ENCODE measurements at regions not wholly inside any gene's neighbourhood (a gene's known extent, or its start where the extent isn't known, plus 50 kb on each side); places are given as distances from the start of the nearest gene placed in this dataset.
"Not testable (repeated sequence)": the region's sequence is repeated elsewhere in the genome, so short reads cannot be mapped to it uniquely, and the experiment has no call there.

- DNase-seq = not testable (repeated sequence)
Measured at GRCh38 chr15:81716468-81716867, 329.4 kb downstream of the MEX3B start.

GRCh38 chr15:81710328-81710727 lies 335.5 kb downstream of the MEX3B start:
- DNase-seq = no peak

- DNase-seq = not testable (repeated sequence)
Measured at GRCh38 chr15:81706816-81707346, 332.9 kb upstream of the TMC3 start.

GRCh38 chr15:81705727-81706126 lies 331.7 kb upstream of the TMC3 start:
- DNase-seq = not testable (repeated sequence)

- no peak for DNase-seq
Measured at GRCh38 chr15:81686021-81686420, 312.0 kb upstream of the TMC3 start.

- no peak for DNase-seq
Measured at GRCh38 chr15:81685237-81685636, 311.2 kb upstream of the TMC3 start.

GRCh38 chr15:81680829-81681228 lies 306.8 kb upstream of the TMC3 start:
- DNase-seq = no peak

- no peak for DNase-seq
Measured at GRCh38 chr15:81666839-81667238, 292.8 kb upstream of the TMC3 start.

- DNase-seq = no peak
Measured at GRCh38 chr15:81660976-81661375, 287.0 kb upstream of the TMC3 start.

GRCh38 chr15:81653259-81653658 lies 279.2 kb upstream of the TMC3 start:
- DNase-seq = no peak

- DNase-seq = no peak
Measured at GRCh38 chr15:81645470-81645869, 271.5 kb upstream of the TMC3 start.

- DNase-seq = no peak
Measured at GRCh38 chr15:81643771-81644170, 269.8 kb upstream of the TMC3 start.

GRCh38 chr15:81642451-81642990 lies 268.5 kb upstream of the TMC3 start:
- DNase-seq = no peak

GRCh38 chr15:81636064-81636463 lies 262.1 kb upstream of the TMC3 start:
- not testable (repeated sequence) for DNase-seq

- no peak for DNase-seq
Measured at GRCh38 chr15:81633889-81634288, 259.9 kb upstream of the TMC3 start.

- no peak for DNase-seq
Measured at GRCh38 chr15:81625896-81626295, 251.9 kb upstream of the TMC3 start.

GRCh38 chr15:81619002-81619401 lies 245.0 kb upstream of the TMC3 start:
- no peak for DNase-seq

GRCh38 chr15:81612631-81613030 lies 238.6 kb upstream of the TMC3 start:
- DNase-seq = no peak

- no peak for DNase-seq
Measured at GRCh38 chr15:81611679-81612078, 237.7 kb upstream of the TMC3 start.

GRCh38 chr15:81608309-81608829 lies 234.4 kb upstream of the TMC3 start:
- no peak for DNase-seq

- no peak for DNase-seq
Measured at GRCh38 chr15:81604713-81605112, 230.7 kb upstream of the TMC3 start.

GRCh38 chr15:81596159-81596865 lies 222.3 kb upstream of the TMC3 start:
- no peak for DNase-seq

- no peak for DNase-seq
Measured at GRCh38 chr15:81595752-81596151, 221.7 kb upstream of the TMC3 start.

- DNase-seq = no peak
Measured at GRCh38 chr15:81589671-81590070, 215.7 kb upstream of the TMC3 start.

Measured in NCI-H446 (cell line).